ENCODE measurements at regions not wholly inside any gene's neighbourhood (a gene's known extent, or its start where the extent isn't known, plus 50 kb on each side); places are given as distances from the start of the nearest gene placed in this dataset.

- H3K27me3 ChIP-seq (ENCODE audit: control insufficient read depth, low read length) = peaks cover 9% of the 10 kb centered on the region
- TF ChIP-seq CTCF (IDR thresholded peaks at IDR 0.05; ENCODE audit: low read depth, low read length, poor library complexity, severe bottlenecking) (no peak), EZH2phosphoT487 (IDR thresholded peaks at IDR 0.05; ENCODE audit: borderline replicate concordance, low read length) (no peak)
- H3K4me3 ChIP-seq (ENCODE audit: low read length) = no peak overlapping the region
- no peaks in the 10 kb centered on the region for H3K36me3 ChIP-seq (ENCODE audit: control insufficient read depth, low read length)
- H3K79me2 ChIP-seq (ENCODE audit: control insufficient read depth, low read length) = no peaks in the 10 kb centered on the region
- no peaks in the 10 kb centered on the region for H3K9me2 ChIP-seq (replicated peaks; ENCODE audit: control insufficient read depth, low read length)
- no peak overlapping the region for H3K27ac ChIP-seq (ENCODE audit: low read depth, low read length)
- H4K20me1 ChIP-seq (ENCODE audit: control insufficient read depth, insufficient read depth, low read depth, low read length) = no peaks in the 10 kb centered on the region
- no peak overlapping the region for H3K4me2 ChIP-seq (ENCODE audit: low read length)
- H3K9me3 ChIP-seq (ENCODE audit: control insufficient read depth, insufficient read depth, low read length) = no peaks in the 10 kb centered on the region
- H3F3A ChIP-seq (ENCODE audit: control insufficient read depth, insufficient read depth) = no peaks in the 10 kb centered on the region
- no peaks in the 10 kb centered on the region for H3K4me1 ChIP-seq (ENCODE audit: control insufficient read depth, low read length)
Measured at GRCh38 chr2:11013196-11013595, 101.5 kb downstream of the KCNF1 start.

GRCh38 chr2:11014026-11014425 is 102.3 kb downstream of the KCNF1 start:
- no peak overlapping the region for H3K27ac ChIP-seq (ENCODE audit: low read depth, low read length)
- H3K9me2 ChIP-seq (replicated peaks; ENCODE audit: control insufficient read depth, low read length) = no peaks in the 10 kb centered on the region
- TF ChIP-seq EZH2phosphoT487 (IDR thresholded peaks at IDR 0.05; ENCODE audit: borderline replicate concordance, low read length) = no peak
- TF ChIP-seq CTCF (IDR thresholded peaks at IDR 0.05; ENCODE audit: low read depth, low read length, poor library complexity, severe bottlenecking) = no peak
- H3K27me3 ChIP-seq (ENCODE audit: control insufficient read depth, low read length) = peaks cover 15% of the 10 kb centered on the region
- H3F3A ChIP-seq (ENCODE audit: control insufficient read depth, insufficient read depth) = no peaks in the 10 kb centered on the region
- H3K4me3 ChIP-seq (ENCODE audit: low read length) = no peak overlapping the region
- no peak overlapping the region for H3K4me2 ChIP-seq (ENCODE audit: low read length)
- H3K4me1 ChIP-seq (ENCODE audit: control insufficient read depth, low read length) = no peaks in the 10 kb centered on the region
- H3K79me2 ChIP-seq (ENCODE audit: control insufficient read depth, low read length) = no peaks in the 10 kb centered on the region
- H3K36me3 ChIP-seq (ENCODE audit: control insufficient read depth, low read length) = no peaks in the 10 kb centered on the region
- H3K9me3 ChIP-seq (ENCODE audit: control insufficient read depth, insufficient read depth, low read length) = no peaks in the 10 kb centered on the region
- H4K20me1 ChIP-seq (ENCODE audit: control insufficient read depth, insufficient read depth, low read depth, low read length) = no peaks in the 10 kb centered on the region

GRCh38 chr2:11016735-11017388 is 105.1 kb downstream of the KCNF1 start:
- Histone ChIP-seq H3K4me2 (ENCODE audit: low read length) (no peak overlapping the region), H4K20me1 (ENCODE audit: control insufficient read depth, insufficient read depth, low read depth, low read length) (no peaks in the 10 kb centered on the region), H3K4me1 (ENCODE audit: control insufficient read depth, low read length) (no peaks in the 10 kb centered on the region), H3K27ac (ENCODE audit: low read depth, low read length) (no peak overlapping the region), H3K36me3 (ENCODE audit: control insufficient read depth, low read length) (no peaks in the 10 kb centered on the region), H3K27me3 (ENCODE audit: control insufficient read depth, low read length) (peaks cover 19% of the 10 kb centered on the region), H3K4me3 (ENCODE audit: low read length) (no peak overlapping the region), H3K79me2 (ENCODE audit: control insufficient read depth, low read length) (no peaks in the 10 kb centered on the region), H3F3A (ENCODE audit: control insufficient read depth, insufficient read depth) (no peaks in the 10 kb centered on the region), H3K9me3 (ENCODE audit: control insufficient read depth, insufficient read depth, low read length) (no peaks in the 10 kb centered on the region), H3K9me2 (replicated peaks; ENCODE audit: control insufficient read depth, low read length) (no peaks in the 10 kb centered on the region)
- TF ChIP-seq CTCF (IDR thresholded peaks at IDR 0.05; ENCODE audit: low read depth, low read length, poor library complexity, severe bottlenecking) (no peak), EZH2phosphoT487 (IDR thresholded peaks at IDR 0.05; ENCODE audit: borderline replicate concordance, low read length) (no peak)
